ENCODE measurements at regions not wholly inside any gene's neighbourhood (a gene's known extent, or its start where the extent isn't known, plus 50 kb on each side); places are given as distances from the start of the nearest gene placed in this dataset.

- no peaks in the 10 kb centered on the region for H3K4me1 ChIP-seq
- H3K36me3 ChIP-seq, result no peaks in the 10 kb centered on the region
- H3K9me3 ChIP-seq, result no peaks in the 10 kb centered on the region
- H3K27ac ChIP-seq, result no peak overlapping the region
- DNase-seq, result no peak
- TF ChIP-seq CTCF (IDR thresholded peaks at IDR 0.05), result no peak
- no peaks in the 10 kb centered on the region for H3K27me3 ChIP-seq
- no peak overlapping the region for H3K4me3 ChIP-seq
- 77 to 94% methylated on average over 2 of the region's 2 CpGs for WGBS, 2 donors
- ATAC-seq (ENCODE audit: low FRiP score in 2 of 2), result no peak
These were observed 1357.7 kb downstream of the ROBO1 start for GRCh38 chr3:78410077-78410476.

DNA sequence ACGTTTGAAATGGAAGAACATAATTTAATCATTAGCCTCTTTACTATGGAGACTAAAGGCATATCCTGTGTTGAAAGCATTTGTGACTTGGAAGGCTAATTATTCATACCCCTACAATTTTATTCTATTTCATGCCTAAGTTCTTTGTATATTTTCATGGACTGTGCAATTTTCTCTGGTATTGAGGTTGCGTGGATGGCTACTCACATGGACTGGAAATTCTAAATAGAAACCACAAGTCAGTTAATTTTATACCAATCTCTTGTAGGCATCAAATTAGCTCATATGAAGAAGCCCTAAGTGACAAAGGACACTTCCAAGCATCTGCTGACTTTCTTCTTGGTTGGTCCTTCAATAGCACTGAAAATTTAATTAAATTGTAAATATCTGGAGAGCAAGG is 1353.5 kb downstream of the ROBO1 start:
- DNase-seq (no peak), ATAC-seq (ENCODE audit: low FRiP score in 2 of 2) (no peak)
- no peaks in the 10 kb centered on the region for H3K4me1 ChIP-seq
- no peaks in the 10 kb centered on the region for H3K36me3 ChIP-seq
- H3K4me3 ChIP-seq, result no peak overlapping the region
- TF ChIP-seq CTCF (IDR thresholded peaks at IDR 0.05), result no peak
- no peaks in the 10 kb centered on the region for H3K9me3 ChIP-seq
- H3K27ac ChIP-seq, result no peak overlapping the region
- WGBS, 2 donors, result 74 to 79% methylated on average over 2 of the region's 2 CpGs
- no peaks in the 10 kb centered on the region for H3K27me3 ChIP-seq

DNA sequence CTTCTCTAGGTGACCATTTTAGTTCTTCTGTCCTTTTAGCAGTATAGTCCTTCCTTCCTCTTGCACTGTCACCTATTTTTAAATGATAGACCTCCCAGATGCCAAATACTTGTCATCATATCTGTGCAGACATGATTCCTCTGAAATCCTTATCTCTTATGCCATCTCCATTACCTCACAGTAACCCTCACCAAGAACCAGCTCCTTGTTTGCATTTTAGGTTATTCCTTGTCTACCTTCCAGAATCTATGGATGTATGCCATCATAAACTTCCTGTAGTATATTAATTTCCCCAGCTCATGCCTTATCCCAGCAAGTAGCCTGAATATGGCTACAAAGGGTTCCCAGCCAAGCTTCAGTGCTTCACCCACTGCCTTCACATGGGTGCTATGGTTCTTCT is 1347.2 kb downstream of the ROBO1 start:
- no peak overlapping the region for H3K27ac ChIP-seq
- no peak for ATAC-seq (ENCODE audit: low FRiP score in 2 of 2)
- no peaks in the 10 kb centered on the region for H3K36me3 ChIP-seq
- H3K27me3 ChIP-seq, result no peaks in the 10 kb centered on the region
- H3K4me3 ChIP-seq, result no peak overlapping the region
- TF ChIP-seq EP300 (IDR thresholded peaks at IDR 0.05), result no peak
- no peak for TF ChIP-seq POLR2AphosphoS5 (IDR thresholded peaks at IDR 0.05)
- TF ChIP-seq CTCF (IDR thresholded peaks at IDR 0.05), result no peak
- no peak for TF ChIP-seq POLR2A (IDR thresholded peaks at IDR 0.05)
- no peaks in the 10 kb centered on the region for H3K9me3 ChIP-seq
- H3K4me1 ChIP-seq, result no peaks in the 10 kb centered on the region
- no peak for DNase-seq

- WGBS, 2 donors, result 83 to 88% methylated on average over 7 of the region's 7 CpGs
- H3K36me3 ChIP-seq, result no peaks in the 10 kb centered on the region
- no peak overlapping the region for H3K4me3 ChIP-seq
- no peak for TF ChIP-seq CTCF (IDR thresholded peaks at IDR 0.05)
- TF ChIP-seq EP300 (IDR thresholded peaks at IDR 0.05), result no peak
- TF ChIP-seq POLR2AphosphoS5 (IDR thresholded peaks at IDR 0.05), result no peak
- no peak for TF ChIP-seq POLR2A (IDR thresholded peaks at IDR 0.05)
- DNase-seq, result no peak
- no peaks in the 10 kb centered on the region for H3K4me1 ChIP-seq
- no peaks in the 10 kb centered on the region for H3K27me3 ChIP-seq
- no peaks in the 10 kb centered on the region for H3K9me3 ChIP-seq
- ATAC-seq (ENCODE audit: low FRiP score in 2 of 2), result no peak
- H3K27ac ChIP-seq, result no peak overlapping the region
These were observed 1346.4 kb downstream of the ROBO1 start for GRCh38 chr3:78421247-78421966.

DNA sequence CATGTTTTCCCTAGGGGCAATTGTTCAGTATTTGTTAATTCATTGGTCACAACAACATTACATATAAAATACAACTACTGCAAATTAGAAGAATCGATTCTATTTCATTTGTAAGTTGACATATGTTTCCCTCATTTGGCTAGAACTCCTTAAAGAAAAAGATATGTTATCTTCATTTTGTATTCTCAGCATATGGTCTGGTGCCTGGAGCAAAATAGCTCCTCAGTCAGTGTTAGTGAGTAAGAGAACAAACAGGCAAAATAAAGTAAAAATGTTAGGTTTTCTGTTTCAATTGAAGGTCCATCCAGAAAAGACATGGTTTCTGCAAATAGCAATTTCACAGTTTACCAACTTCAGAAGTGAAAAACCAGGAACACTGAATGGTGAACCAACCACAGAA is 1343.1 kb downstream of the ROBO1 start:
- Histone ChIP-seq H3K27ac (no peak overlapping the region), H3K9me3 (no peaks in the 10 kb centered on the region), H3K4me1 (no peaks in the 10 kb centered on the region), H3K36me3 (no peaks in the 10 kb centered on the region), H3K27me3 (no peaks in the 10 kb centered on the region), H3K4me3 (no peak overlapping the region)
- WGBS, 2 donors, result 68 to 74% methylated on average over 1 of the region's 1 CpG
- DNase-seq, result no peak
- TF ChIP-seq EP300 (IDR thresholded peaks at IDR 0.05), result no peak
- TF ChIP-seq CTCF (IDR thresholded peaks at IDR 0.05), result no peak
- TF ChIP-seq POLR2AphosphoS5 (IDR thresholded peaks at IDR 0.05), result no peak
- no peak for TF ChIP-seq POLR2A (IDR thresholded peaks at IDR 0.05)
- ATAC-seq (ENCODE audit: low FRiP score in 2 of 2), result no peak

All from upper lobe of left lung (tissue), 6 donors.